ENCODE measurements at regions not wholly inside any gene's neighbourhood (a gene's known extent, or its start where the extent isn't known, plus 50 kb on each side); places are given as distances from the start of the nearest gene placed in this dataset.
"Not testable (repeated sequence)": the region's sequence is repeated elsewhere in the genome, so short reads cannot be mapped to it uniquely, and the experiment has no call there.

GRCh38 chr4:24209131-24209530 lies 319.3 kb upstream of the PPARGC1A start:
- Mint-ChIP-seq H3K36me3 (no peaks in the 10 kb centered on the region), H3K27ac (no peak overlapping the region), H3K27me3 (no peaks in the 10 kb centered on the region), H3K9me3 (peaks cover 3% of the 10 kb centered on the region), H3K4me3 (no peak overlapping the region), H3K4me1 (no peaks in the 10 kb centered on the region)
- no peak for ATAC-seq

- no peaks in the 10 kb centered on the region for H3K36me3 Mint-ChIP-seq
- H3K9me3 Mint-ChIP-seq, result peaks cover 3% of the 10 kb centered on the region
These were observed 318.8 kb upstream of the PPARGC1A start for GRCh38 chr4:24208691-24209090.

GRCh38 chr4:24204708-24205107 lies 314.9 kb upstream of the PPARGC1A start:
- not testable (repeated sequence) for H3K4me3 Mint-ChIP-seq, H3K9me3 Mint-ChIP-seq, ATAC-seq, H3K27ac Mint-ChIP-seq, H3K27me3 Mint-ChIP-seq, H3K4me1 Mint-ChIP-seq, H3K36me3 Mint-ChIP-seq

More at GRCh38 chr4:24208691-24209090, 318.8 kb upstream of the PPARGC1A start:
- Mint-ChIP-seq H3K27ac (no peak overlapping the region), H3K4me1 (no peaks in the 10 kb centered on the region), H3K4me3 (no peak overlapping the region), H3K27me3 (no peaks in the 10 kb centered on the region)
- no peak for ATAC-seq

GRCh38 chr4:24203926-24204325 lies 314.1 kb upstream of the PPARGC1A start:
- ATAC-seq, result no peak
- no peaks in the 10 kb centered on the region for H3K36me3 Mint-ChIP-seq
- H3K27ac Mint-ChIP-seq, result no peak overlapping the region
- H3K27me3 Mint-ChIP-seq, result no peaks in the 10 kb centered on the region
- no peaks in the 10 kb centered on the region for H3K4me1 Mint-ChIP-seq
- H3K9me3 Mint-ChIP-seq, result peaks cover 3% of the 10 kb centered on the region
- H3K4me3 Mint-ChIP-seq, result no peak overlapping the region

GRCh38 chr4:24202579-24202978 lies 312.7 kb upstream of the PPARGC1A start:
- H3K27me3 Mint-ChIP-seq, result no peaks in the 10 kb centered on the region
- no peaks in the 10 kb centered on the region for H3K9me3 Mint-ChIP-seq
- no peak overlapping the region for H3K27ac Mint-ChIP-seq
- no peak for ATAC-seq
- H3K4me1 Mint-ChIP-seq, result no peaks in the 10 kb centered on the region
- no peak overlapping the region for H3K4me3 Mint-ChIP-seq
- no peaks in the 10 kb centered on the region for H3K36me3 Mint-ChIP-seq

- Mint-ChIP-seq H3K27me3 (no peaks in the 10 kb centered on the region), H3K4me1 (no peaks in the 10 kb centered on the region), H3K4me3 (no peak overlapping the region), H3K36me3 (no peaks in the 10 kb centered on the region), H3K9me3 (peaks cover 4% of the 10 kb centered on the region), H3K27ac (no peak overlapping the region)
- ATAC-seq, result no peak
These were observed 308.1 kb upstream of the PPARGC1A start for GRCh38 chr4:24197955-24198354.

- H3K36me3 Mint-ChIP-seq, result no peaks in the 10 kb centered on the region
- no peak overlapping the region for H3K4me3 Mint-ChIP-seq
- H3K9me3 Mint-ChIP-seq, result peaks cover 4% of the 10 kb centered on the region
- no peaks in the 10 kb centered on the region for H3K4me1 Mint-ChIP-seq
- no peak for ATAC-seq
- no peaks in the 10 kb centered on the region for H3K27me3 Mint-ChIP-seq
- no peak overlapping the region for H3K27ac Mint-ChIP-seq
These were observed 306.9 kb upstream of the PPARGC1A start for GRCh38 chr4:24196785-24197184.

GRCh38 chr4:24195991-24196736 lies 306.3 kb upstream of the PPARGC1A start:
- Mint-ChIP-seq H3K9me3 (peaks cover 4% of the 10 kb centered on the region), H3K4me3 (no peak overlapping the region), H3K27me3 (no peaks in the 10 kb centered on the region), H3K4me1 (no peaks in the 10 kb centered on the region), H3K27ac (no peak overlapping the region), H3K36me3 (no peaks in the 10 kb centered on the region)
- ATAC-seq, result no peak

- H3K9me3 Mint-ChIP-seq, result peaks cover 4% of the 10 kb centered on the region
- H3K4me3 Mint-ChIP-seq, result no peak overlapping the region
- H3K4me1 Mint-ChIP-seq, result no peaks in the 10 kb centered on the region
- H3K36me3 Mint-ChIP-seq, result no peaks in the 10 kb centered on the region
- no peak overlapping the region for H3K27ac Mint-ChIP-seq
- no peak for ATAC-seq
- H3K27me3 Mint-ChIP-seq, result no peaks in the 10 kb centered on the region
These were observed 302.3 kb upstream of the PPARGC1A start for GRCh38 chr4:24192018-24192641.

GRCh38 chr4:24190761-24191695 lies 301.2 kb upstream of the PPARGC1A start:
- Mint-ChIP-seq H3K9me3 (peaks cover 4% of the 10 kb centered on the region), H3K4me3 (no peak overlapping the region), H3K27ac (no peak overlapping the region), H3K36me3 (no peaks in the 10 kb centered on the region), H3K27me3 (no peaks in the 10 kb centered on the region), H3K4me1 (no peaks in the 10 kb centered on the region)
- no peak for ATAC-seq

GRCh38 chr4:24188459-24188858 lies 298.6 kb upstream of the PPARGC1A start:
- Mint-ChIP-seq H3K27me3 (no peaks in the 10 kb centered on the region), H3K9me3 (peaks cover 5% of the 10 kb centered on the region), H3K27ac (no peak overlapping the region), H3K4me1 (no peaks in the 10 kb centered on the region), H3K36me3 (no peaks in the 10 kb centered on the region), H3K4me3 (no peak overlapping the region)
- ATAC-seq, result no peak

- Mint-ChIP-seq H3K9me3 (peaks cover 3% of the 10 kb centered on the region), H3K27me3 (no peaks in the 10 kb centered on the region), H3K4me1 (no peaks in the 10 kb centered on the region), H3K4me3 (no peak overlapping the region), H3K27ac (no peak overlapping the region), H3K36me3 (no peaks in the 10 kb centered on the region)
- ATAC-seq, result no peak
These were observed 296.6 kb upstream of the PPARGC1A start for GRCh38 chr4:24186466-24186865.

- ATAC-seq, result no peak
- Mint-ChIP-seq H3K9me3 (peaks cover 2% of the 10 kb centered on the region), H3K27me3 (no peaks in the 10 kb centered on the region), H3K27ac (no peak overlapping the region), H3K36me3 (no peaks in the 10 kb centered on the region), H3K4me1 (no peaks in the 10 kb centered on the region), H3K4me3 (no peak overlapping the region)
These were observed 291.2 kb upstream of the PPARGC1A start for GRCh38 chr4:24181005-24181404.

- H3K9me3 Mint-ChIP-seq, result no peaks in the 10 kb centered on the region
- ATAC-seq, result no peak
- no peaks in the 10 kb centered on the region for H3K4me1 Mint-ChIP-seq
- no peak overlapping the region for H3K4me3 Mint-ChIP-seq
- H3K27me3 Mint-ChIP-seq, result no peaks in the 10 kb centered on the region
- H3K27ac Mint-ChIP-seq, result no peak overlapping the region
- H3K36me3 Mint-ChIP-seq, result no peaks in the 10 kb centered on the region
These were observed 290.7 kb upstream of the PPARGC1A start for GRCh38 chr4:24180586-24180985.

- ATAC-seq, result no peak
- H3K27me3 Mint-ChIP-seq, result no peaks in the 10 kb centered on the region
- no peaks in the 10 kb centered on the region for H3K36me3 Mint-ChIP-seq
- no peaks in the 10 kb centered on the region for H3K4me1 Mint-ChIP-seq
- H3K4me3 Mint-ChIP-seq, result no peak overlapping the region
- H3K9me3 Mint-ChIP-seq, result no peaks in the 10 kb centered on the region
- no peak overlapping the region for H3K27ac Mint-ChIP-seq
These were observed 289.5 kb upstream of the PPARGC1A start for GRCh38 chr4:24179201-24179840.

Data from stimulated activated memory B cell treated with anti-CD40 and anti-IgM and Interleukin-4, amounts not matched to agents 10 μg/mL and 1 μg/mL and 100 μg/mL, for 72 hours (primary cell).